ENCODE measurements at regions not wholly inside any gene's neighbourhood (a gene's known extent, or its start where the extent isn't known, plus 50 kb on each side); places are given as distances from the start of the nearest gene placed in this dataset.
"Not testable (repeated sequence)": the region's sequence is repeated elsewhere in the genome, so short reads cannot be mapped to it uniquely, and the experiment has no call there.

GRCh38 chr4:9695994-9696393, 85.4 kb upstream of the DRD5 start:
- not testable (repeated sequence) for TF ChIP-seq POLR2A (IDR thresholded peaks at IDR 0.05)
- TF ChIP-seq, protein P1, sequence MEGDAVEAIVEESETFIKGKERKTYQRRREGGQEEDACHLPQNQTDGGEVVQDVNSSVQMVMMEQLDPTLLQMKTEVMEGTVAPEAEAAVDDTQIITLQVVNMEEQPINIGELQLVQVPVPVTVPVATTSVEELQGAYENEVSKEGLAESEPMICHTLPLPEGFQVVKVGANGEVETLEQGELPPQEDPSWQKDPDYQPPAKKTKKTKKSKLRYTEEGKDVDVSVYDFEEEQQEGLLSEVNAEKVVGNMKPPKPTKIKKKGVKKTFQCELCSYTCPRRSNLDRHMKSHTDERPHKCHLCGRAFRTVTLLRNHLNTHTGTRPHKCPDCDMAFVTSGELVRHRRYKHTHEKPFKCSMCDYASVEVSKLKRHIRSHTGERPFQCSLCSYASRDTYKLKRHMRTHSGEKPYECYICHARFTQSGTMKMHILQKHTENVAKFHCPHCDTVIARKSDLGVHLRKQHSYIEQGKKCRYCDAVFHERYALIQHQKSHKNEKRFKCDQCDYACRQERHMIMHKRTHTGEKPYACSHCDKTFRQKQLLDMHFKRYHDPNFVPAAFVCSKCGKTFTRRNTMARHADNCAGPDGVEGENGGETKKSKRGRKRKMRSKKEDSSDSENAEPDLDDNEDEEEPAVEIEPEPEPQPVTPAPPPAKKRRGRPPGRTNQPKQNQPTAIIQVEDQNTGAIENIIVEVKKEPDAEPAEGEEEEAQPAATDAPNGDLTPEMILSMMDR (IDR thresholded peaks at IDR 0.05 in 4 of 5, conservative IDR thresholded peaks at IDR 0.05 in 1 of 5): peak in 1 of 5 experiments; percentile 23

Measured in gastrocnemius medialis (tissue), 4 donors.